ENCODE measurements at regions not wholly inside any gene's neighbourhood (a gene's known extent, or its start where the extent isn't known, plus 50 kb on each side); places are given as distances from the start of the nearest gene placed in this dataset.
"Not testable (repeated sequence)": the region's sequence is repeated elsewhere in the genome, so short reads cannot be mapped to it uniquely, and the experiment has no call there.

- ChIA-PET CTCF (no interaction called here), POLR2A (no interaction called here)
- DNase-seq (no peak), ATAC-seq (no peak)
- no peak overlapping the region for H3K27ac Mint-ChIP-seq
- H3K4me3 Mint-ChIP-seq, result no peak overlapping the region
- H3K27me3 Mint-ChIP-seq (ENCODE audit: low read depth), result no peaks in the 10 kb centered on the region
- no peaks in the 10 kb centered on the region for H3K9me3 Mint-ChIP-seq (ENCODE audit: insufficient read depth)
- H3K4me1 Mint-ChIP-seq (ENCODE audit: low read depth), result no peaks in the 10 kb centered on the region
- H3K36me3 Mint-ChIP-seq (ENCODE audit: low read depth), result no peaks in the 10 kb centered on the region
Observed at GRCh38 chr6:74731204-74731603, 474.6 kb downstream of the COL12A1 start.

DNA sequence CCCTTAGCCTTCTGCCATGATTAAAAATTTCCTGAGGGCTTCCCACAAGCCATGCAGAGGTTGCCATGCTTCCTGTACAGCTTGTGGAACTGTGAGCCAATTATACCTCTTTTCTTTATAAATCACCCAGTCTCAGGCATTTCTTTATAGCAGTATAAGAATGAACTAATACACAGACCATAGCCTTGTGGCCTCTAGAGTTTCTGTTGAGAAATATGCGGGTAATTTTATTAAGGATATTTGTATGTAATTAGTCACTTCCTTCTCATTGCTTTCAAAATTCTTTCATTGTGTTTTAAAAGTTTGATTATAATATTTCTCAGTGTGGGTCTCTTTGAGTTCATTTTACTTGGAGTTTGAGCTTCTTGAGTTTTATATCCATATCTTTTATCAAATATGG, 484.9 kb downstream of the COL12A1 start:
- no peak for DNase-seq
- Mint-ChIP-seq H3K27ac (no peak overlapping the region), H3K27me3 (ENCODE audit: low read depth) (no peaks in the 10 kb centered on the region), H3K36me3 (ENCODE audit: low read depth) (no peaks in the 10 kb centered on the region), H3K9me3 (ENCODE audit: insufficient read depth) (no peaks in the 10 kb centered on the region), H3K4me3 (no peak overlapping the region), H3K4me1 (ENCODE audit: low read depth) (no peaks in the 10 kb centered on the region)
- POLR2A ChIA-PET, result no interaction called here
- ATAC-seq, result no peak
- CTCF ChIA-PET, result no interaction called here

GRCh38 chr6:74717591-74717990, 488.3 kb downstream of the COL12A1 start:
- no peaks in the 10 kb centered on the region for H3K9me3 Mint-ChIP-seq (ENCODE audit: insufficient read depth)
- CTCF ChIA-PET, result no interaction called here
- POLR2A ChIA-PET, result no interaction called here
- no peak overlapping the region for H3K27ac Mint-ChIP-seq
- H3K4me1 Mint-ChIP-seq (ENCODE audit: low read depth), result no peaks in the 10 kb centered on the region
- no peak overlapping the region for H3K4me3 Mint-ChIP-seq
- H3K36me3 Mint-ChIP-seq (ENCODE audit: low read depth), result no peaks in the 10 kb centered on the region
- no peak for ATAC-seq
- DNase-seq, result no peak
- no peaks in the 10 kb centered on the region for H3K27me3 Mint-ChIP-seq (ENCODE audit: low read depth)

- H3K27ac Mint-ChIP-seq, result no peak overlapping the region
- DNase-seq (no peak), ATAC-seq (no peak)
- H3K36me3 Mint-ChIP-seq (ENCODE audit: low read depth), result no peaks in the 10 kb centered on the region
- no peaks in the 10 kb centered on the region for H3K27me3 Mint-ChIP-seq (ENCODE audit: low read depth)
- ChIA-PET POLR2A (no interaction called here), CTCF (no interaction called here)
- no peaks in the 10 kb centered on the region for H3K4me1 Mint-ChIP-seq (ENCODE audit: low read depth)
- H3K9me3 Mint-ChIP-seq (ENCODE audit: insufficient read depth), result peaks cover 7% of the 10 kb centered on the region
- H3K4me3 Mint-ChIP-seq, result no peak overlapping the region
Observed at GRCh38 chr6:74715355-74716085, 490.3 kb downstream of the COL12A1 start.

DNA sequence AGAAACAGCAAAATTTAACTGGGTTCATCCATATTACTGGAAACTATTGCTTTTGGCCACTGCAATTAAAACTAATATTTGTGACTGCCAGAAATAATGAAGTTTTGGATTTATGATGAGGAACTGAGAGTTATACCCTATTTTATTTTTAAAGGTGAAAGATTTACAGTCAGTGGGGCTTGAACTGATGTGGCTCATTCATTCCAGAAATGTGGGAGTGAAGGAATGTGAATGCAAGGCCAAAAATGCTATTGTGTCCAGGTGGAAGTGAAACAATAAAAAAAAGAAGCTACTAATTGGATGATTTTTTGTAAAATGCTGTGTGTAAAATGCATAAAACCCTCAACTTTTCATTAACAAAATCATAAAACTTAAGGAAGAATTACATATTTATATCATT, 491.9 kb downstream of the COL12A1 start:
- POLR2A ChIA-PET, result no interaction called here
- no peaks in the 10 kb centered on the region for H3K4me1 Mint-ChIP-seq (ENCODE audit: low read depth)
- peaks cover 7% of the 10 kb centered on the region for H3K9me3 Mint-ChIP-seq (ENCODE audit: insufficient read depth)
- DNase-seq, result no peak
- ATAC-seq, result no peak
- no peaks in the 10 kb centered on the region for H3K27me3 Mint-ChIP-seq (ENCODE audit: low read depth)
- H3K4me3 Mint-ChIP-seq, result no peak overlapping the region
- H3K36me3 Mint-ChIP-seq (ENCODE audit: low read depth), result no peaks in the 10 kb centered on the region
- H3K27ac Mint-ChIP-seq, result no peak overlapping the region
- CTCF ChIA-PET, result no interaction called here

DNA sequence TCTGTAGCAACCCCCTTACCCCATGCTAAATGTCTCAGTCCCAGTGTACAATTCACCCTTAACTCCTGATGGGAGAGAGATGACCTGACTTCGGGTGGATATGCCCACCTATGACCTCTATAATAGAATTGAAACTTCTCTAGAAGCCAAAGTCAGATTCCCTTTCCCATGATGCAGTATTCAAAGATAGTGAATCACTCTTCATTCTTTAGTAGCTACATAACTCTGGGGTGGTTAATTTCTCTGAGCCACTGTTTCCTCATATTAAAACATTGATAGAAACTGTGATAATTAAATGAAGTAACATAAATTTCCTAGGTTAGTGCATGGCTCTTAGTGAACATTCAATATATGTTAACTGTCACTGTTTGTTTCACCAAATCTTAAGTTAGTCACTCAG, 500.4 kb downstream of the COL12A1 start:
- no peak overlapping the region for H3K4me3 Mint-ChIP-seq
- no peaks in the 10 kb centered on the region for H3K36me3 Mint-ChIP-seq (ENCODE audit: low read depth)
- H3K27ac Mint-ChIP-seq, result no peak overlapping the region
- DNase-seq (no peak), ATAC-seq (no peak)
- POLR2A ChIA-PET, result no interaction called here
- CTCF ChIA-PET, result no interaction called here
- no peaks in the 10 kb centered on the region for H3K4me1 Mint-ChIP-seq (ENCODE audit: low read depth)
- no peaks in the 10 kb centered on the region for H3K9me3 Mint-ChIP-seq (ENCODE audit: insufficient read depth)
- no peaks in the 10 kb centered on the region for H3K27me3 Mint-ChIP-seq (ENCODE audit: low read depth)

GRCh38 chr6:74704540-74704939, 501.3 kb downstream of the COL12A1 start:
- H3K27me3 Mint-ChIP-seq (ENCODE audit: low read depth); CTCF ChIA-PET: not testable (repeated sequence)

GRCh38 chr6:74690365-74690764, 515.5 kb downstream of the COL12A1 start:
- Mint-ChIP-seq H3K27me3 (ENCODE audit: low read depth) (no peaks in the 10 kb centered on the region), H3K9me3 (ENCODE audit: insufficient read depth) (no peaks in the 10 kb centered on the region), H3K36me3 (ENCODE audit: low read depth) (no peaks in the 10 kb centered on the region), H3K27ac (no peak overlapping the region), H3K4me3 (no peak overlapping the region), H3K4me1 (ENCODE audit: low read depth) (no peaks in the 10 kb centered on the region)
- ATAC-seq (no peak), DNase-seq (no peak)
- ChIA-PET POLR2A (no interaction called here), CTCF (no interaction called here)

More at GRCh38 chr6:74704540-74704939, 501.3 kb downstream of the COL12A1 start:
- POLR2A ChIA-PET; H3K36me3 Mint-ChIP-seq (ENCODE audit: low read depth); DNase-seq; H3K4me3 Mint-ChIP-seq; H3K9me3 Mint-ChIP-seq (ENCODE audit: insufficient read depth); ATAC-seq; H3K27ac Mint-ChIP-seq; H3K4me1 Mint-ChIP-seq (ENCODE audit: low read depth): not testable (repeated sequence)

DNA sequence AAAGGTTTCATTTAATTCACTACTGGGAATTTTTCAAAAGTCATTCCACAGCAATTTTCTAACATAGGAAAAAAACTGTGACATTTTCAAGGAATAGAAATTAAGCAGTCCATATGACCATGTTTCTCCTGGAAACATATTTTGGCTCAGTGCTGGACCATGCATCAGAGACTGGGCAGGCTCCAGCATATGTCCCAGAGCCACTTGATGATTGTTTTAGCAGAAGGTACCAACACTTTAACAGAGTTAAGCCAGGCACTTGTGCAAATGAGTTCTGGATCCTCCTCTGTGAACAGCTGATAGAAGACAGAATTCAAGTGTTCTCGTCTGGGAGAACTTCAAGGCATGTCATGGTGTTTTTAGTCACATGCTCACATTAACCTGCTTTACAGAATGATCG, 516.3 kb downstream of the COL12A1 start:
- H3K9me3 Mint-ChIP-seq (ENCODE audit: insufficient read depth), result no peaks in the 10 kb centered on the region
- H3K36me3 Mint-ChIP-seq (ENCODE audit: low read depth), result no peaks in the 10 kb centered on the region
- no peak overlapping the region for H3K27ac Mint-ChIP-seq
- DNase-seq (no peak), ATAC-seq (no peak)
- ChIA-PET POLR2A (no interaction called here), CTCF (no interaction called here)
- no peaks in the 10 kb centered on the region for H3K4me1 Mint-ChIP-seq (ENCODE audit: low read depth)
- no peak overlapping the region for H3K4me3 Mint-ChIP-seq
- no peaks in the 10 kb centered on the region for H3K27me3 Mint-ChIP-seq (ENCODE audit: low read depth)

DNA sequence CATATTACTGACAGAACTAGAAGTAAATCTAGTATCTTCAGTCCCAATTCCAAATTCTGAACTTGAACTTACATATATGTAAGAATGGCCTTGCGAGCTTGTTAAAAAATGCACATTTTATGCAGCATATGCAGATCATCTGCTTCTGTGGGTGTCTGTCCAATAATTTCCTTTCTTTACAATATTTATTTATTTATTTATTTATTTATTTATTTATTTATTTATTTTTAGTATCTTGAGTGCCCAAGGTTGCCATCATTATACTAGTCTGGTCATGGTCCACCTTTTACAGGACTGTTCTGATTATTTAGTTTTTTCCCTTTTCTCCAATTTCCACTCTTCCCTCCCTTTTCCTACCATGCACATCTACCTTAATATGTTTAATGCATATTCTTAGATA, 528.4 kb downstream of the COL12A1 start:
- Mint-ChIP-seq H3K27me3 (ENCODE audit: low read depth) (no peaks in the 10 kb centered on the region), H3K4me3 (no peak overlapping the region), H3K4me1 (ENCODE audit: low read depth) (no peaks in the 10 kb centered on the region), H3K27ac (no peak overlapping the region), H3K36me3 (ENCODE audit: low read depth) (no peaks in the 10 kb centered on the region), H3K9me3 (ENCODE audit: insufficient read depth) (peaks cover 10% of the 10 kb centered on the region)
- ChIA-PET CTCF (no interaction called here), POLR2A (no interaction called here)
- ATAC-seq, result no peak
- DNase-seq, result no peak

DNA sequence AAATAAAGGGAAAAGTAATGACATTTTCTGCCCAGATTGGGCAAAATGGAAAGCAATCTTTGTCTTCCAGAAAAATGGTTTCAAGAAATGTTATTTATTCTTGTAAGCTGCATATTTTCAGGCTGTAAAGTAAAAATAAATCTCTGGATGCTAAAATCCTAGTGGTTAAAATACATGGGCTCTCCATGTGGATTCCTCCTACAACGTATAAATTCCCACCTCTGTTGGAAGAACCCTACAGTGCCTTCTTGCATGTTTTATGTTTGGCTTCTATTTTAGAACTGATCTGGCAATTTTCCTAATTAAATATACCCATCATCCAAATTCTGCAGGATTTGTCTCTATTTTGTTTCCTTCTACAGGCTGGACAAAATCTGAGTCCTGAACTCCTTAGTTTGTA, 528.9 kb downstream of the COL12A1 start:
- H3K9me3 Mint-ChIP-seq (ENCODE audit: insufficient read depth), result peaks cover 10% of the 10 kb centered on the region
- DNase-seq (no peak), ATAC-seq (no peak)
- no peaks in the 10 kb centered on the region for H3K27me3 Mint-ChIP-seq (ENCODE audit: low read depth)
- CTCF ChIA-PET, result no interaction called here
- H3K4me1 Mint-ChIP-seq (ENCODE audit: low read depth), result no peaks in the 10 kb centered on the region
- no peak overlapping the region for H3K27ac Mint-ChIP-seq
- no peak overlapping the region for H3K4me3 Mint-ChIP-seq
- POLR2A ChIA-PET, result no interaction called here
- no peaks in the 10 kb centered on the region for H3K36me3 Mint-ChIP-seq (ENCODE audit: low read depth)

- H3K4me1 Mint-ChIP-seq (ENCODE audit: low read depth), result no peaks in the 10 kb centered on the region
- peaks cover 11% of the 10 kb centered on the region for H3K9me3 Mint-ChIP-seq (ENCODE audit: insufficient read depth)
- POLR2A ChIA-PET, result no interaction called here
Observed at GRCh38 chr6:74674377-74674776, 531.5 kb downstream of the COL12A1 start.

DNA sequence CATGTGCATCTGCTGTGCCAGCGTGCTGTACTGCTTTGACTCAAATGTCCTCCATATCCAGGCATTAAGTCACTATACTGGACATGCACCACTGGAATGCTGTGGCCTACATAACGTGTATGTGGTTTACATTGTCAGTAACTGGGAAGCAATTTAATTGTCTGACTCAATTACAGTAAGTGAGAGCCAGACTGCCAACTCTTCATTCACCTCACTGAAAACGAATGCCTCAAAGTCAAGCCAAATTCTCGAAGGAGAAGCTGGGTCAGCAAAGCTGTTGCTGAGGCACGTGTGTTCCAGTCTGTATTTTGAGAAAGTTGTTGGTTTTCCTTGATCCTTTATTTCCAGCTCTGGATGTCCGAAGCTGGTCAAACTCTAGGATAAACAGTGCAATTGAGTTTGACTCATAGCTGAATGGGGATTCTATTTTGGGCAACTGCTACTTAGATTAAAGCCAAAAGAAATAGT, 534.3 kb downstream of the COL12A1 start:
- ChIA-PET CTCF (no interaction called here), POLR2A (no interaction called here)
- Mint-ChIP-seq H3K4me3 (no peak overlapping the region), H3K27ac (no peak overlapping the region), H3K36me3 (ENCODE audit: low read depth) (no peaks in the 10 kb centered on the region), H3K27me3 (ENCODE audit: low read depth) (no peaks in the 10 kb centered on the region), H3K9me3 (ENCODE audit: insufficient read depth) (peaks cover 4% of the 10 kb centered on the region), H3K4me1 (ENCODE audit: low read depth) (no peaks in the 10 kb centered on the region)
- DNase-seq (no peak), ATAC-seq (no peak)

More at GRCh38 chr6:74674377-74674776, 531.5 kb downstream of the COL12A1 start:
- CTCF ChIA-PET, result no interaction called here
- Mint-ChIP-seq H3K4me3 (no peak overlapping the region), H3K27ac (no peak overlapping the region), H3K36me3 (ENCODE audit: low read depth) (no peaks in the 10 kb centered on the region), H3K27me3 (ENCODE audit: low read depth) (no peaks in the 10 kb centered on the region)
- DNase-seq (no peak), ATAC-seq (no peak)

All from activated CD8-positive, alpha-beta T cell treated with anti-CD3 and anti-CD28 coated beads, Interleukin-2, amount 10 ng/mL, durations not matched to agents 7 days and 5 days (primary cell).